Endothelial cell of umbilical vein (primary cell): ENCODE measurements at regions not wholly inside any gene's neighbourhood (a gene's known extent, or its start where the extent isn't known, plus 50 kb on each side); places are given as distances from the start of the nearest gene placed in this dataset.

Source experiments
- BruUV-seq: library from RNA; stranded (reverse); fragments of 400-500 nt; replicated peaks from 2 replicates; lab custom pipeline; 2021; lab: Mats Ljungman, UMichigan
- CTCF ChIA-PET: fragments of 300-600, 350-600 bp; sonication (Branson Sonifier 250); formaldehyde crosslinking; loops from one replicate; lab custom pipeline; 2021; ENCODE audit warnings: antibody characterized with exemption, inconsistent platforms; lab: Charles Lee
- POLR2A ChIA-PET: fragments of 300-600, 350-600 bp; sonication (Branson Sonifier 250); formaldehyde crosslinking; loops from one replicate; lab custom pipeline; 2021; ENCODE audit warnings: antibody characterized with exemption, inconsistent platforms; lab: Charles Lee
- DNase-seq: peaks from one replicate; pipeline ENCODE4 v3.0.0-alpha.2; 2011; ENCODE audit warnings: low read depth, low spot score
- FAIRE-seq: peaks from 2 replicates; lab custom pipeline; 2011; peaks lifted over from hg19 to GRCh38; lab: Jason Lieb, UNC
- H2AFZ ChIP-seq: 2 replicates; pipeline ENCODE4 v1.6.0; 2012; ENCODE audit warnings: low read depth, low read length, control low read depth, inconsistent platforms
- H3K27ac ChIP-seq: 2 replicates; pipeline ENCODE4 v1.5.1; 2011; ENCODE audit warnings: low read depth, mild to moderate bottlenecking, control low read depth, low read length, moderate library complexity; ENCODE audit not compliant: insufficient read depth
- H3K27me3 ChIP-seq, 2 experiments: 2 replicates each; pipeline versions ENCODE4 v1.6.0 to v1.6.1; 2011; ENCODE audit warnings: low read length in 2 of 2, mixed read lengths in 1 of 2; ENCODE audit not compliant: control insufficient read depth in 2 of 2, insufficient read depth in 2 of 2
- H3K36me3 ChIP-seq, 2 experiments: 2 replicates in 1 of 2; 3 replicates in 1 of 2; pipeline ENCODE4 v1.5.1; 2011; ENCODE audit warnings: low read length in 2 of 2, mild to moderate bottlenecking in 1 of 2, moderate library complexity in 1 of 2; ENCODE audit not compliant: control insufficient read depth in 2 of 2, insufficient read depth in 2 of 2; ENCODE audit errors: extremely low read depth in 1 of 2
- H3K4me1 ChIP-seq: 3 replicates; pipeline ENCODE4 v1.5.1; 2011; ENCODE audit warnings: mild to moderate bottlenecking, low read length; ENCODE audit not compliant: control insufficient read depth, insufficient read depth; ENCODE audit errors: extremely low read depth
- H3K4me2 ChIP-seq: 2 replicates; pipeline ENCODE4 v1.6.1; 2011; ENCODE audit warnings: low read length, control low read depth, mixed read lengths; ENCODE audit not compliant: insufficient read depth
- H3K4me3 ChIP-seq, 3 experiments: fragments of 200-600 bp in 1 of 3; sonication (generic), shearing (Covaris generic) in 1 of 3; replicated peaks in 1 of 3; 2 replicates each; pipeline ENCODE4 v1.5.1; 2011 to 2016; ENCODE audit warnings: control low read depth in 3 of 3, low read length in 3 of 3, mild to moderate bottlenecking in 2 of 3, inconsistent platforms in 1 of 3, low read depth in 1 of 3, moderate library complexity in 1 of 3; ENCODE audit not compliant: insufficient read depth in 1 of 3
- H3K79me2 ChIP-seq: 2 replicates; pipeline ENCODE4 v1.6.0; 2012; ENCODE audit warnings: low read length, inconsistent platforms; ENCODE audit not compliant: control insufficient read depth, insufficient read depth
- H3K9ac ChIP-seq: replicated peaks from 2 replicates; pipeline ENCODE3; 2011; ENCODE audit warnings: low read length, control low read depth; ENCODE audit not compliant: insufficient read depth; ENCODE audit errors: extremely low read depth
- H3K9me1 ChIP-seq: replicated peaks from 3 replicates; pipeline ENCODE4 v1.6.0; 2011; ENCODE audit warnings: mild to moderate bottlenecking, low read length; ENCODE audit not compliant: control insufficient read depth, insufficient read depth; ENCODE audit errors: extremely low read depth
- H3K9me3 ChIP-seq: replicated peaks from 2 replicates; pipeline ENCODE4 v1.5.1; 2012; ENCODE audit warnings: low read length, inconsistent platforms; ENCODE audit not compliant: control insufficient read depth, insufficient read depth
- H4K20me1 ChIP-seq: replicated peaks from 2 replicates; pipeline ENCODE3; 2011; ENCODE audit warnings: mild to moderate bottlenecking, low read length; ENCODE audit not compliant: control insufficient read depth, insufficient read depth; ENCODE audit errors: extremely low read depth
- CTCF ChIP-seq, 2 donors: IDR thresholded peaks; 1 replicate in 1 of 2; 2 replicates in 1 of 2; pipeline ENCODE4 v1.5.1; 2011; ENCODE audit warnings: low read length in 2 of 2, mild to moderate bottlenecking in 2 of 2, moderate library complexity in 2 of 2, control low read depth in 1 of 2, inconsistent platforms in 1 of 2, low read depth in 1 of 2; ENCODE audit not compliant: insufficient read depth in 1 of 2; ENCODE audit errors: extremely low read depth in 1 of 2
- EZH2 ChIP-seq: IDR thresholded peaks from 2 replicates; pipeline ENCODE4 v1.6.1; 2012; ENCODE audit warnings: borderline replicate concordance, low read depth, mild to moderate bottlenecking, moderate library complexity, low read length, inconsistent platforms; ENCODE audit not compliant: severe bottlenecking
- FOS ChIP-seq: IDR thresholded peaks from 2 replicates; pipeline ENCODE4 v1.6.1; 2011; ENCODE audit warnings: mild to moderate bottlenecking, low read length, moderate library complexity, borderline replicate concordance; ENCODE audit not compliant: insufficient read depth
- GATA2 ChIP-seq: IDR thresholded peaks from 2 replicates; pipeline ENCODE4 v1.7.0; 2011; ENCODE audit warnings: low read depth, mild to moderate bottlenecking, moderate library complexity, mixed read lengths, low read length; ENCODE audit not compliant: insufficient read length, insufficient read depth
- JUN ChIP-seq: IDR thresholded peaks from 2 replicates; pipeline ENCODE4 v1.6.1; 2011; ENCODE audit warnings: borderline replicate concordance, low read depth; ENCODE audit not compliant: insufficient read length, insufficient read depth
- MAX ChIP-seq: IDR thresholded peaks from 2 replicates; pipeline ENCODE4 v1.6.1; 2011; ENCODE audit not compliant: insufficient read depth, insufficient read length
- MYC ChIP-seq: IDR thresholded peaks from one replicate; pipeline ENCODE4 v1.6.1; 2011; ENCODE audit warnings: mild to moderate bottlenecking, low read depth, low read length
- POLR2A ChIP-seq: IDR thresholded peaks from 2 replicates; pipeline ENCODE4 v1.6.1; 2012; ENCODE audit warnings: low read depth, mild to moderate bottlenecking, control low read depth, low read length
- POLR2AphosphoS5 ChIP-seq: IDR thresholded peaks from 2 replicates; pipeline ENCODE4 v1.6.1; 2012; ENCODE audit warnings: low read depth, mild to moderate bottlenecking, control low read depth, low read length, moderate library complexity; ENCODE audit not compliant: insufficient read depth
- dilution Hi-C: fragments of 300-500 bp; cut with MboI; formaldehyde crosslinking; loops from one replicate; pipeline ENCODE4 v1.15.0; 2019; ENCODE audit warnings: low sequenced_read_pairs; ENCODE audit not compliant: extremely low pct_ligation_motif_present
- intact Hi-C: fragments of 100-400 bp; cut with micrococcal nuclease; formaldehyde crosslinking; loops from one replicate; pipeline ENCODE4 v1.10.0; 2022

- H3K79me2 ChIP-seq = no peaks in the 10 kb centered on the region
- no peaks in the 10 kb centered on the region for H3K27me3 ChIP-seq
- no peak overlapping the region for H3K27ac ChIP-seq
- no peak overlapping the region for H2AFZ ChIP-seq
- no peaks in the 10 kb centered on the region for H3K9me3 ChIP-seq
- no peak for DNase-seq
- H3K4me3 ChIP-seq = no peak overlapping the region
- no peaks in the 10 kb centered on the region for H3K4me1 ChIP-seq
- no peaks in the 10 kb centered on the region for H3K9me1 ChIP-seq
- ChIA-PET POLR2A (no interaction called here), CTCF (interaction anchor here (1.1 to 1.8 kb wide), 3 partner anchors 52 to 434 kb away, joined by 3 to 15 read pairs (median 3); no protein-coding TSS in a partner anchor)
- intact Hi-C loops = no loop called here
- H3K36me3 ChIP-seq = no peaks in the 10 kb centered on the region
- no peak overlapping the region for H3K4me2 ChIP-seq
- BruUV-seq = no TSS peak
- dilution Hi-C loops = no loop called here
- FAIRE-seq = no peak
- no peak for TF ChIP-seq MYC
- TF ChIP-seq CTCF (IDR thresholded peaks at IDR 0.05; ENCODE audit: extremely low read depth in 1 of 2, insufficient read depth in 1 of 2, low read depth in 1 of 2, low read length in 2 of 2) = no peak
- no peak for TF ChIP-seq JUN
- no peak for TF ChIP-seq FOS
- TF ChIP-seq POLR2A = no peak
- TF ChIP-seq GATA2 = no peak
- no peak for TF ChIP-seq EZH2
- TF ChIP-seq MAX = no peak
- no peak for TF ChIP-seq POLR2AphosphoS5
- no peaks in the 10 kb centered on the region for H4K20me1 ChIP-seq
- no peak overlapping the region for H3K9ac ChIP-seq
These were observed 69.3 kb upstream of the C14orf180 start for GRCh38 chr14:104510216-104510615.
